Ovary (tissue), 7 donors: ENCODE measurements at regions not wholly inside any gene's neighbourhood (a gene's known extent, or its start where the extent isn't known, plus 50 kb on each side); places are given as distances from the start of the nearest gene placed in this dataset.

Source experiments
- DNase-seq, 5 donors: peaks; one replicate each; pipeline ENCODE4 v3.0.0-alpha.2; 2019 to 2020
- H3K27ac ChIP-seq, 2 donors: fragments of 200-600 bp; one replicate each; pipeline versions ENCODE4 v1.5.1 to v1.8.0; 2019 to 2022
- H3K27me3 ChIP-seq: fragments of 200-600 bp; one replicate; pipeline ENCODE4 v1.8.0; 2022
- H3K36me3 ChIP-seq: fragments of 200-600 bp; sonication (generic); one replicate; pipeline ENCODE4 v1.5.1; 2019
- H3K4me1 ChIP-seq: one replicate; pipeline ENCODE4 v1.8.1; 2013; ENCODE audit warnings: mild to moderate bottlenecking, moderate library complexity; ENCODE audit not compliant: insufficient read depth
- H3K4me3 ChIP-seq: fragments of 200-600 bp; sonication (generic); one replicate; pipeline ENCODE4 v1.5.1; 2017
- H3K9me3 ChIP-seq, 2 donors: fragments of 200-600 bp in 1 of 2; sonication (generic) in 1 of 2; one replicate each; pipeline versions ENCODE4 v1.5.1 to v1.8.1; 2013 to 2019; ENCODE audit warnings: mild to moderate bottlenecking in 1 of 2, moderate library complexity in 1 of 2
- CTCF ChIP-seq, 3 donors: fragments of 450-650 bp in 2 of 3; fragments of 200-600 bp in 1 of 3; IDR thresholded peaks; one replicate each; pipeline versions ENCODE4 v1.5.1 to v1.8.0; 2016 to 2022; ENCODE audit warnings: antibody characterized with exemption in 3 of 3, mild to moderate bottlenecking in 1 of 3
- EP300 ChIP-seq: sonication (generic); formaldehyde crosslinking; IDR thresholded peaks from one replicate; pipeline ENCODE4 v1.6.1; 2017; ENCODE audit warnings: antibody characterized with exemption
- POLR2A ChIP-seq: fragments of 450-650 bp; IDR thresholded peaks from one replicate; pipeline ENCODE4 v1.6.1; 2017; ENCODE audit warnings: antibody characterized with exemption, mild to moderate bottlenecking, moderate library complexity
- WGBS, 3 donors: extraction: QIAGEN DNeasy Blood & Tissue Kit in 1 of 3; methylation state at CpG; one replicate each; pipeline versions ENCODE4 v1.1.5 to v1.1.7; 2013 to 2017; 5-methylcytosine and 5-hydroxymethylcytosine counted together
- intact Hi-C, 4 donors: fragments of 100-400 bp; cut with DNase I; formaldehyde crosslinking; loops; one replicate each; pipeline versions ENCODE4 v1.11.0 to v1.15.1; 2022 to 2023
- donor health status: DM: no; HTN: no; CAD: no; lungs with moderate emphysema.
- donor health status: DM: no; HTN: no; CAD: no.
- donor health status: Bipolar disorder and iron deficiency.
- donor health status: DM: no; HTN: no; CAD: no.
- donor health status: DM: yes; HTN: yes; CAD: no.

GRCh38 chr21:16707274-16707673 is 805.6 kb upstream of the CXADR start:
- Histone ChIP-seq H3K4me1 (no peaks in the 10 kb centered on the region), H3K36me3 (no peaks in the 10 kb centered on the region), H3K27ac (no peak overlapping the region), H3K9me3 (no peaks in the 10 kb centered on the region), H3K4me3 (no peak overlapping the region), H3K27me3 (no peaks in the 10 kb centered on the region)
- TF ChIP-seq EP300 (no peak), CTCF (IDR thresholded peaks at IDR 0.05) (no peak), POLR2A (no peak)
- intact Hi-C loops, result no loop called here
- 93 to 96% (median 96%) methylated on average over 2 of the region's 2 CpGs for WGBS, 3 donors
- no peak for DNase-seq

GRCh38 chr21:16708101-16708835 is 804.6 kb upstream of the CXADR start:
- TF ChIP-seq POLR2A, result no peak
- no peak for TF ChIP-seq CTCF (IDR thresholded peaks at IDR 0.05)
- no peak for TF ChIP-seq EP300
- Histone ChIP-seq H3K27ac (no peak overlapping the region), H3K4me3 (no peak overlapping the region), H3K27me3 (no peaks in the 10 kb centered on the region), H3K4me1 (no peaks in the 10 kb centered on the region), H3K36me3 (no peaks in the 10 kb centered on the region), H3K9me3 (no peaks in the 10 kb centered on the region)
- DNase-seq, result no peak
- WGBS, 3 donors, result 53 to 62% (median 57%) methylated on average over 2 of the region's 2 CpGs
- intact Hi-C loops, result no loop called here

- intact Hi-C loops, result no loop called here
- H3K27ac ChIP-seq, result peak overlapping the region in 1 of 2 donors; percentile 36
- no peaks in the 10 kb centered on the region for H3K27me3 ChIP-seq
- H3K4me1 ChIP-seq, result no peaks in the 10 kb centered on the region
- TF ChIP-seq CTCF (IDR thresholded peaks at IDR 0.05) (no peak), EP300 (no peak), POLR2A (no peak)
- 11 to 14% (median 11%) methylated on average over 5 of the region's 5 CpGs for WGBS, 3 donors
- H3K4me3 ChIP-seq, result no peak overlapping the region
- DNase-seq, result peak in 4 of 5 donors; percentile 15 to 51 (median 41)
- no peaks in the 10 kb centered on the region for H3K36me3 ChIP-seq
- H3K9me3 ChIP-seq, result no peaks in the 10 kb centered on the region
Observed at GRCh38 chr21:16709866-16710550, 802.8 kb upstream of the CXADR start.

GRCh38 chr21:16711757-16712156 is 801.1 kb upstream of the CXADR start:
- DNase-seq, result no peak
- no peak overlapping the region for H3K4me3 ChIP-seq
- no peaks in the 10 kb centered on the region for H3K9me3 ChIP-seq
- H3K36me3 ChIP-seq, result no peaks in the 10 kb centered on the region
- TF ChIP-seq CTCF (IDR thresholded peaks at IDR 0.05), result no peak
- no peak for TF ChIP-seq POLR2A
- no peak for TF ChIP-seq EP300
- no peaks in the 10 kb centered on the region for H3K27me3 ChIP-seq
- no peaks in the 10 kb centered on the region for H3K4me1 ChIP-seq
- WGBS, 3 donors, result 67 to 85% (median 69%) methylated on average over 2 of the region's 2 CpGs
- intact Hi-C loops, result no loop called here
- H3K27ac ChIP-seq, result no peak overlapping the region
